GM12872 (cell line): ENCODE measurements at regions not wholly inside any gene's neighbourhood (a gene's known extent, or its start where the extent isn't known, plus 50 kb on each side); places are given as distances from the start of the nearest gene placed in this dataset.

Experiments used
- CTCF ChIP-seq: IDR thresholded peaks from 3 replicates; pipeline ENCODE4 v1.5.1; 2011; ENCODE audit warnings: low read depth, mild to moderate bottlenecking, low read length, moderate library complexity; ENCODE audit not compliant: insufficient read depth

DNA sequence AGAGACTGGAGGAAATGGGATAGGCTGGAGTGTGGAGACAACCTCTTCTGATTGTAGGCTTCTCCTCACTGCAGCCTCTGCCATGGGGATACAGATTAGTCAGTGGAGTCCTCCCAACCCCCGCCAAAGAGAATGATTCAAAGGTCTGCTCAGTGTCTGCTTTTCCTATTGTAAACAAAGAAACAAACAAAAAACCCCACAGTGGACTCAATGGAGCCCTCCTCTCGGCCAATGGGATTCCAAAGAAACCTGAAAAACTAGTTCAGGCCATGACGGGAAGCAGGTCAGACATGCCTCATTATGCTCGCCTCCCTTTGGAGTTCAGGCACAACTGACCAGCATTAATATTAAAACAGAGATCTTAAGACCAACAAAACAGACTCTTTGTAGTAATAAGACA lies 85.8 kb downstream of the SEC61B start:
- TF ChIP-seq CTCF = no peak

GRCh38 chr9:99309141-99309939 lies 87.3 kb downstream of the SEC61B start:
- no peak for TF ChIP-seq CTCF

- no peak for TF ChIP-seq CTCF
These were observed 90.7 kb downstream of the SEC61B start for GRCh38 chr9:99312736-99313135.

GRCh38 chr9:99319048-99319447 lies 97.0 kb downstream of the SEC61B start:
- TF ChIP-seq CTCF = no peak

DNA sequence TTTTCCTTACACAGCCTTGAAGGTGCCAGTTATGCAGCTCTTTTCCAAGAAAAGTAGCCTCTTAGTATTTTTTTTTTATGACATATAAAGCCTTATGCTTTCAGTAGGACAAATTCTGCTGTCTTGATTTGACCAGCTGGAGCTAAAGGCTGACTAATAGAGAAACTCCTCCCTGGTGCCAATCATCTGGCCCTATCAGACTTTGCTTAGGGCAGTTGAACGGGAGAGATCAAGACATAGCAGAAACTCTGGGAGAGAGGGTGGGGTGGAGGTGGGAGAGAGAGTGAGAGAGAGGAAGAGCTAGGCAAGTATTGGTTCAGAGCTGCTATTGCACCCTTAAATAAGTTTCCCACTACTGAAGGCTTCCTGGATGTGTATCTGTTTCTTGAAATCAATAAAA lies 100.2 kb downstream of the SEC61B start:
- TF ChIP-seq CTCF = no peak

DNA sequence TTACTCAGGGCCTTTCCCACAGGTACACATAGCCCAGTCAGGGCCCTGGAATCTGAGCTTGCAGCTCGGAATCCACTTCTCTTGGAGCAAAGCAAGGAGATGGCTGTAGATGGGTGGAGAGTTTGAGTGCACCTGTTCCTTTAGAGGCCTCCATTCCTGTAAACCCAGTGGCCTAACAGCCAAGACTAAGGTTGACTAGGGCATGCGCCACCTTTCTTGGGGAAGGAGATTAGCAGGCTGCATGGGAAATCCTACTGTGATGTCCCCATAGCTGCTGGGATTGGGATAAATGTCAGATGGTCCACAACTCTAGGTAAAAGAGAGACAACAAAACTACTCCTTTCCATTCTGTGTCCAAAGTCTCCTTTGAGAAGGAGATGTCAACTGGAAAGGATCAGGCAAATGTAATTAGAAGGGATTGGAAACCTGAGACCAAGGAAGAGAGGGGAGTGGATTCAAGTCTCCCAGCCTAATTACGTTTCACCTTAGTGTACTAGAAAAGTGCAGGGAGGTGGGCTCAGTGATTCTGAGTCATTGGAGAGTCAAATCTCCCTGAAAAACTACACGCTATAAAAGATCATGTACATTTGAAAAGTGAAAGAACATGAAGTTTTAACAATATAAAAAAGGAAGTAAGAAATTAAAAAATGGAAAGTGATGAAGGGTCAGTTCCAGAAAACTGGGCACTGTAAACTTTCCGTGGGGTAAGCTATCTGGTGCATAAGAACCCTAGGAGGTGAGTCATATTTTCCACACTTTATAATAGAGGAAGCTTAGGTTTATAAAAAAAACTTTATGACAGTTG lies 104.2 kb downstream of the SEC61B start:
- TF ChIP-seq CTCF = no peak

- no peak for TF ChIP-seq CTCF
These were observed 104.8 kb downstream of the SEC61B start for GRCh38 chr9:99326917-99327189.
